ENCODE measurements at regions not wholly inside any gene's neighbourhood (a gene's known extent, or its start where the extent isn't known, plus 50 kb on each side); places are given as distances from the start of the nearest gene placed in this dataset.

DNA sequence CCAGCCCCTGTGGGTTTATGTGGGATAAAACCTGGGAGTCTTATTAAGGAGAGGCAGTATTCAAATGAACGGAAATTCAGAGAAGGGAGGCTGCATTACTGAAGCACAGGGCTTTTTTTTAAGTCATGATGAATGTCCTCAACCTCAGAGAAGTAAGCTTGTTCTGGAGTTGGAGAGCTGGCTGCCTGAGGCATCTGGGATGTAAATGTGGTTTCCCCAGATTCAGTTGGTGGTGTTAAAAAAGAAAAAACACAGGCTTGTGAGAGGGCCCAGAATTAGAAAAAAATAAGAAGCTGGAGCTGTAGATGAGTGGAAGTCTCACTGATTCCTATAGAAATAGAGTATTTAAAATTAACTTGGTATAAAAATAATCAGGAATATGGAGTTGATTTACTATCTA lies 64.0 kb upstream of the GPR12 start:
- Histone ChIP-seq H3K36me3 (ENCODE audit: insufficient read depth, low read length) (no peaks in the 10 kb centered on the region), H2AFZ (ENCODE audit: low read length, unreplicated experiment) (no peak overlapping the region), H3K4me3 (ENCODE audit: low read depth, low read length) (no peak overlapping the region), H3K27ac (ENCODE audit: low read depth, low read length) (no peak overlapping the region), H3K4me1 (ENCODE audit: control insufficient read depth, insufficient read depth, low read length, unreplicated experiment) (no peaks in the 10 kb centered on the region), H3K79me2 (ENCODE audit: control insufficient read depth, insufficient read depth, low read length, unreplicated experiment) (no peaks in the 10 kb centered on the region), H3K27me3 (ENCODE audit: insufficient read depth, low read length) (peaks cover 46% of the 10 kb centered on the region)

DNA sequence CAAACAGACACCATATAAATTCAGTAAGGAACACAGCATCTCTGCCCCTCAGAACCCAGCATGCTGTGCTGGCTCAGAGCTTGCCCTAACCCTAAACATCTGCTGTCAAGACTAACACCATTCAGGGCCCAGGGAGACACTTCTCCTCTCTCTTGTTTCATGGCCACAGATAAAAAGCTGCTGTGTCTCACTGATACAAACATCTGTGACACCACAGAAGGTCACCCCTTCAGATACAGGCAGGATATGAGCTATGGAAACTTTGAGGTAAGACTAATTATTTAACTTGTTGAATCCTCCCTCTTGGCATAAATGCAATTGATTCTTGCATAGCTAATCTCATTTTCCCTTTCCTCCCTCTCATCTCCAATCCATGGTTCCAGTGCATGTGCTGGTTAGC lies 61.6 kb upstream of the GPR12 start:
- H3K4me3 ChIP-seq (ENCODE audit: low read depth, low read length) = no peak overlapping the region
- H2AFZ ChIP-seq (ENCODE audit: low read length, unreplicated experiment) = no peak overlapping the region
- H3K36me3 ChIP-seq (ENCODE audit: insufficient read depth, low read length) = no peaks in the 10 kb centered on the region
- no peaks in the 10 kb centered on the region for H3K4me1 ChIP-seq (ENCODE audit: control insufficient read depth, insufficient read depth, low read length, unreplicated experiment)
- no peaks in the 10 kb centered on the region for H3K79me2 ChIP-seq (ENCODE audit: control insufficient read depth, insufficient read depth, low read length, unreplicated experiment)
- H3K27me3 ChIP-seq (ENCODE audit: insufficient read depth, low read length) = peaks cover 58% of the 10 kb centered on the region
- H3K27ac ChIP-seq (ENCODE audit: low read depth, low read length) = no peak overlapping the region

DNA sequence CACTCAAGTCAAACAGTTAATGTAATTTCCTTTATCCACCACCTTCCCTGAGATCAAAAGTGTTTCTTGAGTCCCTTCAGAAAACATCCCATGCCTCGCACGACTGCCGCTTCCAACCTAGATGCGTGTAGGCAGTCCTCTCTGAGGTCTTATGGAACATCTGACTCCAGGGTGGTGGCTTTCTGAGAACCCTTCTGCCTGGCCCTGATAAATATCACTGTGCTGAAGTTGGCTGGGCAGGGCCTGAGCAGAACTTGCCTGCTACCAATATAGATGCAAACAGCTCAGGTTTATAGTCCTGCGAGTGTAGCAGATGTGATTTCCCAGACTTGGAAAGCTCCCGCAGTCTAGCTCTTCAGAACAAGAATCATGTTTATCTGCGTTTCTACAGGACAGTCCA lies 61.1 kb upstream of the GPR12 start:
- no peak overlapping the region for H3K4me3 ChIP-seq (ENCODE audit: low read depth, low read length)
- H3K36me3 ChIP-seq (ENCODE audit: insufficient read depth, low read length) = no peaks in the 10 kb centered on the region
- no peaks in the 10 kb centered on the region for H3K79me2 ChIP-seq (ENCODE audit: control insufficient read depth, insufficient read depth, low read length, unreplicated experiment)
- no peak overlapping the region for H3K27ac ChIP-seq (ENCODE audit: low read depth, low read length)
- H3K4me1 ChIP-seq (ENCODE audit: control insufficient read depth, insufficient read depth, low read length, unreplicated experiment) = no peaks in the 10 kb centered on the region
- peaks cover 59% of the 10 kb centered on the region for H3K27me3 ChIP-seq (ENCODE audit: insufficient read depth, low read length)
- no peak overlapping the region for H2AFZ ChIP-seq (ENCODE audit: low read length, unreplicated experiment)

DNA sequence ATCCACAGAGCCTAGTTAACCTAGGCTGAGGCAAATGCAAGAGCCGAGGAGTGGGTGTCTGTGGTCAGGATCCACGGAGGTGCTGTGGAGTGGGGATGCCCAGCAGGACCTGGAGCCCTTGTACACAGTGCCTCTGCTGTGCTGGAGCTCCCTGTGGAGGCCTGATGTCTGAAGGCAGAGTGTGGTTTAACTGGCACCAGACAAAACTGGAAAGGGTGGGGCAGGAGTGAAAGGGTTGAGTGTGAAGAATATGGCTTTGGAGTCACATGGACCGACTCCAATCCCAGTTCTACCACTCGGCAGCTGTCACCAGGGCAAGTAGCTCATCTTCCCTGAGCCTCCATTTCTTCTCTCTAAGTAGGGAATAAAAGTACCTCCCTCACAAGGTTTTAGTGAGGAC lies 60.3 kb upstream of the GPR12 start:
- peaks cover 61% of the 10 kb centered on the region for H3K27me3 ChIP-seq (ENCODE audit: insufficient read depth, low read length)
- H3K27ac ChIP-seq (ENCODE audit: low read depth, low read length) = no peak overlapping the region
- H2AFZ ChIP-seq (ENCODE audit: low read length, unreplicated experiment) = no peak overlapping the region
- H3K4me1 ChIP-seq (ENCODE audit: control insufficient read depth, insufficient read depth, low read length, unreplicated experiment) = no peaks in the 10 kb centered on the region
- no peaks in the 10 kb centered on the region for H3K36me3 ChIP-seq (ENCODE audit: insufficient read depth, low read length)
- H3K79me2 ChIP-seq (ENCODE audit: control insufficient read depth, insufficient read depth, low read length, unreplicated experiment) = no peaks in the 10 kb centered on the region
- no peak overlapping the region for H3K4me3 ChIP-seq (ENCODE audit: low read depth, low read length)

DNA sequence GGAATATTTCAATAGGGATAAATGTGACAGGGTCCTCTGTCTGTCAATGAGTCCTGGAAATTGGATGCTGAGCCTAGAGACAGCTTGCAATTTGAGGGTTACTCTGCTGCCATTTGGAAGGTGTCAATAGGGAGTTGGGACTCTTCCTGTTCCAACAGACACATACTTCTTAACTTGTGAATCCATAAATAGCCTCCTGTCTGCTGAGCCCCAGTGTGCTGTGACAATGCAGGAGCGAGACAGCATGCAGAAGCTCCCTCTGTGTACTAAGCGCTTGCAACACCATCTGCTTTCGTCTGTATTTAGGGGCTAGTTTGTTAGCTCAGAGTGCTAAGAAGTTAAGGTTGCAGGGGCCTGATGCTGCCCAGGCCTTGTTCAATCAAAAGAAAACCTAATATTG lies 58.5 kb upstream of the GPR12 start:
- H3K27me3 ChIP-seq (ENCODE audit: insufficient read depth, low read length) = peaks cover 69% of the 10 kb centered on the region

DNA sequence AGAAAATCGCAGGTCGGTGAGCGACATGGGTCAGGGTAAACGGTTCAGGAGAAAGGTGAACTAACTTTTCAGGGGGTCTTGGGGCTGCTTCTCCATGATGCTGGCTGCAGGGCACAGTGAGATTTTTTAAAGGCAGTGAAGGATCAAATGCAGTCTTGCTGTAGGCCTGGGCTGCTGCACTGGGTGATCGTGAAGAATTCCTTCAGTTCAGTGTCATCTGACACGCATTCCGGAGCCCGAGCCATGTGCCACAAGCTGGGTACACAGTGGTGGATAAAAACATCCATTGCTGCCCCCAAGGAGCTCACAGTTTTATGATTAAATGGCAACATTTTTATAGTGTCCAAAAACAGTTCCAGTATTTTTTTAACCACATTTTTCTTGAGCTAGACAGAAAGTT lies 56.3 kb upstream of the GPR12 start:
- Histone ChIP-seq H3K79me2 (ENCODE audit: control insufficient read depth, insufficient read depth, low read length, unreplicated experiment) (no peaks in the 10 kb centered on the region), H2AFZ (ENCODE audit: low read length, unreplicated experiment) (no peak overlapping the region), H3K27ac (ENCODE audit: low read depth, low read length) (no peak overlapping the region), H3K4me1 (ENCODE audit: control insufficient read depth, insufficient read depth, low read length, unreplicated experiment) (no peaks in the 10 kb centered on the region), H3K27me3 (ENCODE audit: insufficient read depth, low read length) (peaks cover 79% of the 10 kb centered on the region), H3K4me3 (ENCODE audit: low read depth, low read length) (no peak overlapping the region), H3K36me3 (ENCODE audit: insufficient read depth, low read length) (no peaks in the 10 kb centered on the region)

More for the DNA sequence above, 58.5 kb upstream of the GPR12 start:
- Histone ChIP-seq H2AFZ (ENCODE audit: low read length, unreplicated experiment) (no peak overlapping the region), H3K4me1 (ENCODE audit: control insufficient read depth, insufficient read depth, low read length, unreplicated experiment) (no peaks in the 10 kb centered on the region), H3K27ac (ENCODE audit: low read depth, low read length) (no peak overlapping the region), H3K4me3 (ENCODE audit: low read depth, low read length) (no peak overlapping the region), H3K79me2 (ENCODE audit: control insufficient read depth, insufficient read depth, low read length, unreplicated experiment) (no peaks in the 10 kb centered on the region), H3K36me3 (ENCODE audit: insufficient read depth, low read length) (no peaks in the 10 kb centered on the region)

DNA sequence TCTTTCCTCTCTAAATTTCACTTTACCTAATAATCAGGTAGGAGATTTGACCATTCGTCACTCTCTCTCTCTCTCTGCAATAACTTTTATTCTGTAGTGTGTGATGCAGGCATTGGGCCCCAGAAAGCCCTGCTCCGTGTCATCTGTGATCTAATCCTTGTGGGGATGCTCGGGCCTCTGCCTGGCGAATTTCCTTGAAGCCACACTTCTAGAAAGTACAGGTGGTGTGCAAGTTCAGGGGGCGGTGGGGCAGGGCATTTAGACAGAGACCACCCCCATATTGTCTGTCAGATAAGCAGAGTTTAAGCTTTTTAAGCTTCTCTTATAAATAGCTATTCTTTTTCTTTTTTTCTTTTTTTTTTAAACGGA lies 53.4 kb upstream of the GPR12 start:
- no peaks in the 10 kb centered on the region for H3K79me2 ChIP-seq (ENCODE audit: control insufficient read depth, insufficient read depth, low read length, unreplicated experiment)
- no peak overlapping the region for H3K27ac ChIP-seq (ENCODE audit: low read depth, low read length)
- no peak overlapping the region for H3K4me3 ChIP-seq (ENCODE audit: low read depth, low read length)
- H3K4me1 ChIP-seq (ENCODE audit: control insufficient read depth, insufficient read depth, low read length, unreplicated experiment) = no peaks in the 10 kb centered on the region
- H3K36me3 ChIP-seq (ENCODE audit: insufficient read depth, low read length) = no peaks in the 10 kb centered on the region
- H2AFZ ChIP-seq (ENCODE audit: low read length, unreplicated experiment) = no peak overlapping the region
- H3K27me3 ChIP-seq (ENCODE audit: insufficient read depth, low read length) = peaks cover 72% of the 10 kb centered on the region

DNA sequence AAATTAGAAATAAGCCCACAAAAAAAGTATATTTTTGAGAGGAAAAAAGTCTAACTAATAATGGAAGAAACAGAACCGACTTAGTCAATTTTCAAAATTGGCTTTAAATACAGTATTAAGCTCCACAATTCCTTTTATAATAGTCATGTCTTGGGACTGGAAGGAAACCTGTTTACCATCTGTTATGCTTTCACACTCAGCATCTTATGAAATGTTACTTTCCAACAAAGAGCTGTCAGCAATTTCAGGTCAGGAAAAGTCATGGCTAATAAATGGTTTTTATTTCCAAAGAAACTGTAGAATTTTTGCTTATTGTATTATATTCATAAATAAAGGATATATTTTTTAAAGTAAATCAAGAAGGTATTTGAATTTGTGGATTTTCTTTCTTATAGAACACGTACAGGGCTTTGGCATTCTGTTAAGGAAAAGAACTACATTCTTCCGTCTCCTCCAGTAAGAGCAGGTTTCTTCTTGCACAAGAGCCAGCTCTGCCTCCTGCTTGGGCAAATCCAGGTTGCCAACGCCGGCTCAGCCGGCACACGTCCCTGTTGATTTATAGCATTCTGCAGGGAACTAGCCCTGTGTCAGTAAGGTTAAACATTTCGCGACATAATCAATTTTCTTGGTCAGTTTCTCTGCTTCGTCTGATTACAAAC lies 52.9 kb upstream of the GPR12 start:
- Histone ChIP-seq H3K4me1 (ENCODE audit: control insufficient read depth, insufficient read depth, low read length, unreplicated experiment) (no peaks in the 10 kb centered on the region), H2AFZ (ENCODE audit: low read length, unreplicated experiment) (no peak overlapping the region), H3K4me3 (ENCODE audit: low read depth, low read length) (no peak overlapping the region), H3K79me2 (ENCODE audit: control insufficient read depth, insufficient read depth, low read length, unreplicated experiment) (no peaks in the 10 kb centered on the region), H3K27me3 (ENCODE audit: insufficient read depth, low read length) (peaks cover 77% of the 10 kb centered on the region), H3K36me3 (ENCODE audit: insufficient read depth, low read length) (no peaks in the 10 kb centered on the region), H3K27ac (ENCODE audit: low read depth, low read length) (no peak overlapping the region)

DNA sequence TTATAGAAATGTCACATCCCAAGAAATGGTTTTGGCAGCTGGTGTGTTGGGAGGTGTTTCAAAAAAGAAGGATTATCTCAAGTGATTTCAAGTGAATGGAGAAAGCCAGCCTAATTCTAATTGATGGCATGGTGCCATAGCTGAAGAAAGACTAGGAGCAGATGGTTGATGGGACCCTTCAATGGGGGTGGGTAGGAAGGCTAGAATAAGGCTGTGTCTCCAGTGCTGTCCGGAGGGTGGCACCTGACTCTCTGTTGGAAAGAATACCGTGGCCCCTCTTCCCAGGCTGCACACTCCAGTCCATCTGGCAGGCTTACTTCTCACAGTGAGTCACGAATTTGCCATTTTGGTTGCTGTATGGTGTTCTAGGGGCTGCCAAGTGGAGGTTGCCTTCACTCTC lies 51.0 kb upstream of the GPR12 start:
- Histone ChIP-seq H3K79me2 (ENCODE audit: control insufficient read depth, insufficient read depth, low read length, unreplicated experiment) (no peaks in the 10 kb centered on the region), H2AFZ (ENCODE audit: low read length, unreplicated experiment) (no peak overlapping the region), H3K36me3 (ENCODE audit: insufficient read depth, low read length) (no peaks in the 10 kb centered on the region), H3K4me1 (ENCODE audit: control insufficient read depth, insufficient read depth, low read length, unreplicated experiment) (no peaks in the 10 kb centered on the region), H3K27ac (ENCODE audit: low read depth, low read length) (no peak overlapping the region), H3K4me3 (ENCODE audit: low read depth, low read length) (no peak overlapping the region), H3K27me3 (ENCODE audit: insufficient read depth, low read length) (peaks cover 71% of the 10 kb centered on the region)

All from ACC112 (cell line).